ENCODE measurements at regions not wholly inside any gene's neighbourhood (a gene's known extent, or its start where the extent isn't known, plus 50 kb on each side); places are given as distances from the start of the nearest gene placed in this dataset.

- no peak for TF ChIP-seq SUZ12 (IDR thresholded peaks at IDR 0.05; ENCODE audit: extremely low read depth, insufficient read depth, insufficient read length)
- TF ChIP-seq YY1 (IDR thresholded peaks at IDR 0.05; ENCODE audit: insufficient read depth, insufficient read length) = no peak
- no peak for TF ChIP-seq ZNF274 (IDR thresholded peaks at IDR 0.05; ENCODE audit: low read depth, low read length)
Measured at GRCh38 chr9:105158020-105158419, 86.4 kb upstream of the SLC44A1 start.

Measured in NT2/D1 (cell line).